ENCODE measurements at regions not wholly inside any gene's neighbourhood (a gene's known extent, or its start where the extent isn't known, plus 50 kb on each side); places are given as distances from the start of the nearest gene placed in this dataset.

GRCh38 chr4:156241896-156242295 lies 288.2 kb upstream of the CTSO start:
- DNase-seq (ENCODE audit: low spot score): no peak

- no peak for DNase-seq (ENCODE audit: low spot score)
Measured at GRCh38 chr4:156238171-156238570, 284.5 kb upstream of the CTSO start.

GRCh38 chr4:156237231-156237630 lies 283.6 kb upstream of the CTSO start:
- no peak for DNase-seq (ENCODE audit: low spot score)

GRCh38 chr4:156230176-156230575 lies 276.5 kb upstream of the CTSO start:
- DNase-seq (ENCODE audit: low spot score): no peak

- no peak for DNase-seq (ENCODE audit: low spot score)
Measured at GRCh38 chr4:156228676-156229075, 275.0 kb upstream of the CTSO start.

GRCh38 chr4:156227321-156227720 lies 273.7 kb upstream of the CTSO start:
- DNase-seq (ENCODE audit: low spot score): no peak

GRCh38 chr4:156223985-156224384 lies 270.3 kb upstream of the CTSO start:
- peak; percentile 31 for DNase-seq (ENCODE audit: low spot score)

- DNase-seq (ENCODE audit: low spot score): no peak
Measured at GRCh38 chr4:156217236-156217635, 263.6 kb upstream of the CTSO start.

GRCh38 chr4:156201050-156201449 lies 247.4 kb upstream of the CTSO start:
- no peak for DNase-seq (ENCODE audit: low spot score)

GRCh38 chr4:156198511-156198910 lies 244.8 kb upstream of the CTSO start:
- no peak for DNase-seq (ENCODE audit: low spot score)

GRCh38 chr4:156197216-156197615 lies 243.6 kb upstream of the CTSO start:
- no peak for DNase-seq (ENCODE audit: low spot score)

GRCh38 chr4:156196722-156197121 lies 243.1 kb upstream of the CTSO start:
- DNase-seq (ENCODE audit: low spot score): no peak

GRCh38 chr4:156195914-156196313 lies 242.2 kb upstream of the CTSO start:
- DNase-seq (ENCODE audit: low spot score): no peak

- DNase-seq (ENCODE audit: low spot score): no peak
Measured at GRCh38 chr4:156194896-156195295, 241.2 kb upstream of the CTSO start.

GRCh38 chr4:156193800-156194199 lies 240.1 kb upstream of the CTSO start:
- DNase-seq (ENCODE audit: low spot score): no peak

- DNase-seq (ENCODE audit: low spot score): no peak
Measured at GRCh38 chr4:156193106-156193505, 239.4 kb upstream of the CTSO start.

GRCh38 chr4:156192033-156192432 lies 238.4 kb upstream of the CTSO start:
- no peak for DNase-seq (ENCODE audit: low spot score)

- DNase-seq (ENCODE audit: low spot score): no peak
Measured at GRCh38 chr4:156191044-156191781, 237.5 kb upstream of the CTSO start.

- no peak for DNase-seq (ENCODE audit: low spot score)
Measured at GRCh38 chr4:156190615-156191014, 236.9 kb upstream of the CTSO start.

GRCh38 chr4:156188596-156188995 lies 234.9 kb upstream of the CTSO start:
- no peak for DNase-seq (ENCODE audit: low spot score)

GRCh38 chr4:156186111-156186510 lies 232.4 kb upstream of the CTSO start:
- DNase-seq (ENCODE audit: low spot score): no peak

GRCh38 chr4:156185514-156186055 lies 231.9 kb upstream of the CTSO start:
- DNase-seq (ENCODE audit: low spot score): no peak

- no peak for DNase-seq (ENCODE audit: low spot score)
Measured at GRCh38 chr4:156182269-156182668, 228.6 kb upstream of the CTSO start.

GRCh38 chr4:156177941-156178340 lies 224.3 kb upstream of the CTSO start:
- no peak for DNase-seq (ENCODE audit: low spot score)

Data from putamen (tissue), 1 donor.